GM21447 (cell line): ENCODE measurements at regions not wholly inside any gene's neighbourhood (a gene's known extent, or its start where the extent isn't known, plus 50 kb on each side); places are given as distances from the start of the nearest gene placed in this dataset.

Experiments
- ATAC-seq: cut with Tn5 transposase; IDR thresholded peaks from one replicate; pipeline ENCODE4 v1.9.1; 2021; ENCODE audit not compliant: unreplicated experiment

GRCh38 chr11:131044851-131045250 is 128.6 kb upstream of the SNX19 start:
- ATAC-seq, result no peak

- ATAC-seq, result no peak
These were observed 136.1 kb upstream of the SNX19 start for GRCh38 chr11:131052367-131052766.

- no peak for ATAC-seq
These were observed 139.8 kb upstream of the SNX19 start for GRCh38 chr11:131056036-131056435.

GRCh38 chr11:131063638-131064037 is 147.4 kb upstream of the SNX19 start:
- no peak for ATAC-seq

- ATAC-seq, result no peak
These were observed 148.2 kb upstream of the SNX19 start for GRCh38 chr11:131064373-131064991.

- ATAC-seq, result no peak
These were observed 149.4 kb upstream of the SNX19 start for GRCh38 chr11:131065435-131066413.

GRCh38 chr11:131066551-131066950 is 150.3 kb upstream of the SNX19 start:
- no peak for ATAC-seq

GRCh38 chr11:131070365-131070764 is 154.1 kb upstream of the SNX19 start:
- ATAC-seq, result no peak

GRCh38 chr11:131073167-131073566 is 156.9 kb upstream of the SNX19 start:
- ATAC-seq, result no peak

- ATAC-seq, result no peak
These were observed 158.3 kb upstream of the SNX19 start for GRCh38 chr11:131074573-131074972.

- ATAC-seq, result no peak
These were observed 161.1 kb upstream of the SNX19 start for GRCh38 chr11:131077340-131077739.

- ATAC-seq, result no peak
These were observed 162.8 kb upstream of the SNX19 start for GRCh38 chr11:131079036-131079435.

- no peak for ATAC-seq
These were observed 173.5 kb upstream of the SNX19 start for GRCh38 chr11:131089727-131090245.

GRCh38 chr11:131092469-131092868 is 176.2 kb upstream of the SNX19 start:
- ATAC-seq, result no peak

GRCh38 chr11:131094827-131095226 is 178.5 kb upstream of the SNX19 start:
- no peak for ATAC-seq

- ATAC-seq, result no peak
These were observed 179.4 kb upstream of the SNX19 start for GRCh38 chr11:131095511-131096185.

GRCh38 chr11:131099013-131099412 is 182.7 kb upstream of the SNX19 start:
- ATAC-seq, result no peak

- ATAC-seq, result no peak
These were observed 183.5 kb upstream of the SNX19 start for GRCh38 chr11:131099746-131100145.

GRCh38 chr11:131108760-131109159 is 192.5 kb upstream of the SNX19 start:
- no peak for ATAC-seq

GRCh38 chr11:131109257-131109656 is 193.0 kb upstream of the SNX19 start:
- no peak for ATAC-seq

GRCh38 chr11:131109790-131110189 is 193.5 kb upstream of the SNX19 start:
- ATAC-seq, result no peak
